Stimulated activated naive CD8-positive, alpha-beta T cell treated with anti-CD3 and anti-CD28 coated beads, Interleukin-15, Interleukin-2, amounts not matched to agents 100 ng/mL and 50 ng/mL, for 24 hours (primary cell): ENCODE measurements at regions not wholly inside any gene's neighbourhood (a gene's known extent, or its start where the extent isn't known, plus 50 kb on each side); places are given as distances from the start of the nearest gene placed in this dataset.

Experiments
- H3K27ac Mint-ChIP-seq: one replicate; pipeline ENCODE4 v1.8.0; 2021; ENCODE audit warnings: mild to moderate bottlenecking, mixed read lengths
- H3K27me3 Mint-ChIP-seq: one replicate; pipeline ENCODE4 v1.8.0; 2021; ENCODE audit warnings: mixed read lengths
- H3K36me3 Mint-ChIP-seq: one replicate; pipeline ENCODE4 v1.8.0; 2021; ENCODE audit warnings: low read depth, mixed read lengths
- H3K4me1 Mint-ChIP-seq: one replicate; pipeline ENCODE4 v1.8.0; 2021; ENCODE audit warnings: low read depth, mixed read lengths
- H3K4me3 Mint-ChIP-seq: one replicate; pipeline ENCODE4 v1.8.0; 2021; ENCODE audit warnings: mild to moderate bottlenecking, mixed read lengths
- H3K9me3 Mint-ChIP-seq: one replicate; pipeline ENCODE4 v1.8.0; 2021; ENCODE audit warnings: mixed read lengths

DNA sequence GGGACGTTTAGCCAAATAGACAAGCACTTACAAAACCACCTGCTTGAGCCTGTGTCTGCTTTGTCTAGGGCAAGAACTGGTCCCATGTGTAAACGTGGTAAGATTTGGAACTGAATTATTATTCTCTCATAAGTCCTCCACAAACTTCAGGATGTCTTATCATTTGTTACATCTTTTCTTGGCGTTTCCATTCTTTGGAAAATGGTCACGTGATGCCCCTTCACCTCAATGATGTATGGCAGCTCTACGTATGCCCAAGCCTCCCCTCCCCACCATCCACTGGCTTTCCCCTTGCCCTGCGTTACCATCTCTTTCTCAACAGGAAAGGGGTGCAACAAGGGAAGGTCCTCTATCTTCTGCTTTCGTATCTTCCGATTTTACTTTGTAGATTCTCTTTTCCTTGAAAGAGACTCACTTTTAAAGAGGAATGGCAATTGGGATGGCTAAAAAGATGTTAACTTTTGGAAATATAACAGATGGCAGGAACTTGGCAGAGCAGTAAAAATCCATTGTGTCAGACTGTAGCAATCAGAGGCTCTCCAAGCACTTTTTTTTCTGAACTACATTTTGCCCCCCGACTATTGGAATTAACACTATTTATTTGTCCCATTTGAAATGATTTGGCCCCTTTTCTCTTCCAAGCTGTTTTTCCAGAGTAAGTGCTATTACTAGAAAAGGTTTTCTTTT is 117.6 kb downstream of the FAT3 start:
- Mint-ChIP-seq H3K4me3 (no peak overlapping the region), H3K27me3 (no peaks in the 10 kb centered on the region), H3K9me3 (no peaks in the 10 kb centered on the region), H3K4me1 (no peaks in the 10 kb centered on the region), H3K27ac (no peak overlapping the region), H3K36me3 (no peaks in the 10 kb centered on the region)

DNA sequence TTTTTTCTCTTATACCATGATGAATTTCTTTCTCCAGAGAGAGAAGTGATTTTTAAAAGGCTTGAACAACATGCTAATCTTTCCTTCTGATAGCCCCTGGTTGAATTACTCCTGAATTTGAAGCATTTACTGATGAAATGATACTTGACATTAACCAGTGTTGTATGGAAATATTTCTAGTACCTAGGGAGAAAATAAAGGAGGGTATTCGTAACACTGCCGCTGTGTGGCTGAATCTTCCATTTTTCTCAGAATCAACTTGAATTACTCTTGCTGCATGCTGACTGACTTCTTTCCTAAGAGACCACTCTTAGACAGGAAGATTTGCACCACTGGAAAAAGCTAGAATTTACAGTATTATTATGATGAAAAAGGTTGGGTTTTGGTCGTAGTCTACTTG is 118.3 kb downstream of the FAT3 start:
- no peak overlapping the region for H3K4me3 Mint-ChIP-seq
- H3K36me3 Mint-ChIP-seq: no peaks in the 10 kb centered on the region
- H3K4me1 Mint-ChIP-seq: no peaks in the 10 kb centered on the region
- H3K27ac Mint-ChIP-seq: no peak overlapping the region
- no peaks in the 10 kb centered on the region for H3K27me3 Mint-ChIP-seq
- no peaks in the 10 kb centered on the region for H3K9me3 Mint-ChIP-seq

DNA sequence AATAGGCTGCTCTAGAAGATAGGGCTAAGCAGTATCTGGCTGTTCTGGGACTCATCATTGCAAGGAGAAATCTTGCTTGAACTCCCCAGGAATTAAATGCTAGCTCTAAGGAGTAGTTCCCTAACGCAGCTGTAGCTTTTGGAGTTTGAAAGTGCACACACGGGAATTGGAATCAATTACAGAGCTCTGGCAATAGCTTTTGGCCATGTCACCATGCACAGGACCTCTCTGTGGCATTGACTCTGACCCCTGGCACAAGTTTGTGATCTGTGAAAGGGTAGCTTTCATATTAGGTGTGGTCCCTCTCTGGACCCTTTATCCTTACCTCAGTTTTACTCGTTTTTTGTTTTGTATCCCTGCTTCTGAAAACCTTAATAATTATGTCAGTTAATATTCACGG is 121.6 kb downstream of the FAT3 start:
- Mint-ChIP-seq H3K4me1 (no peaks in the 10 kb centered on the region), H3K36me3 (no peaks in the 10 kb centered on the region), H3K9me3 (no peaks in the 10 kb centered on the region), H3K4me3 (no peak overlapping the region), H3K27ac (no peak overlapping the region), H3K27me3 (no peaks in the 10 kb centered on the region)

DNA sequence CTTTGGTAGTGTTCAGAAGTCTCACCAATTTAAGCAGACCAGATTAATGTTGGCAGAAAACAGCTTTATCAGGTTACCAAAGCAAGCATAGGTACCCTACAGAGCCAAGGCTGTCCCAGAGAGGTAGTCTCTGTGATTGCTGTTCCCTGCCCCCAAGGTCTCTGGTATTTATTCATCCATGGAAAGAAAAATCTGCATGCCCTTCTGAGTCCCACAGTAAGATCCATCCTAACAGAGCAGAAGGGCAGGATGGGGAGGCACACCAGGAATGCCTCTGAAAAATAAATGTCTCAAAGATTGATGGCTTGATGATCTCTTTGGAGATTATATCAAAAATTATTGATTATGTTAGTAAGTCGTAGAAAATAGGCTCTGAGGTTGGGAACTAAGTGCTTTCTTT is 122.8 kb downstream of the FAT3 start:
- no peaks in the 10 kb centered on the region for H3K27me3 Mint-ChIP-seq
- H3K9me3 Mint-ChIP-seq: no peaks in the 10 kb centered on the region
- H3K27ac Mint-ChIP-seq: no peak overlapping the region
- H3K4me3 Mint-ChIP-seq: no peak overlapping the region
- H3K36me3 Mint-ChIP-seq: no peaks in the 10 kb centered on the region
- no peaks in the 10 kb centered on the region for H3K4me1 Mint-ChIP-seq

DNA sequence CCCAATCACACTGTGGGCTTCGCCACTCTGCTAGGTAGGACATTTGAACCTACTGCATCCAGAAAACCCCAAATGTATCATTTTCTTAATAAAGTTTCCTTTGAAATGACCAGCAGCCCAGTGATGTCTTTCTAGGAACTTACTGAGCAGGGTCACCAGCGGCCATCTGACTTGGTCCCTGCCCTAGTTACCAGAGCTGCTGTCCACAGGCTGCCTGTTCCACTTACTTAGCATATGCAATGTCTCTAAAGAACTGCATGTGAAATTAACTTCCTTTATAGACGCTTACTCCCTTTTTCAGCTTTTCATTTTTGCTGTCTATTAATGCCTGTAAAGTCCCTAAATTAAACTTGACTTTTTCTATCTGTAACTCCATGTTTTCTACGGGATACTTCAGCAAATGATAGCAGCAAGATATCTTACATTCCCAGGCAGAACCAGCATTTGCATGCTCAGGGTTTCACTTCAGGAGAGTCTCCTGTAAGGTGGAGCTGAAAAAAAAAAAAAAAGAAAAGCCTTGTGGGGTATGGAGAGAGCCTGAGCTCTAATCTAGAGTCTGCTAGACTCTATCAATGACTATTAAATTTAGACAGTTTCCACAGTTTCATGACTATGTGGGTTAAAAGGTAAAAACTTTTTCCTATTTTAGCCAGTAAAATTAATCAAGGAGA is 125.0 kb downstream of the FAT3 start:
- Mint-ChIP-seq H3K27me3 (no peaks in the 10 kb centered on the region), H3K4me3 (no peak overlapping the region), H3K9me3 (no peaks in the 10 kb centered on the region), H3K27ac (no peak overlapping the region), H3K36me3 (no peaks in the 10 kb centered on the region), H3K4me1 (no peaks in the 10 kb centered on the region)

DNA sequence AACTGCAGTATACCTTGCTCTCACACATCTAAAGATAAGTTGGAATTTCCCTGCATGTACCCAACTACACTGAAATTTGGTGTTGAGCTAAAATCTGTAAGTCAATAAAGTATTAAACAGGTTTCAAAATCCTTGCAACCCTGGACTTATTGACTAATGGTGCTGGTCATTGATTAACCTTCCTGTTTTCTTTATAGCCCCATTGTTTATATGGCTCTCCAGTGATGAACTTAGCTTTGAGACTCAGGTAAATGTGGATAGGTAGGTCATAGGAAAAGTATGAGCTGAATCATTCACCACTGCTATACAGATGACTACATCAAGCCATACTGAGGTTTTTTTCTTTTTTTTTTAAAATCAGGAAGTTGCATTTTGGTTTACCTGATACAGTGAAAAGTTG is 132.7 kb downstream of the FAT3 start:
- no peaks in the 10 kb centered on the region for H3K27me3 Mint-ChIP-seq
- no peaks in the 10 kb centered on the region for H3K9me3 Mint-ChIP-seq
- no peaks in the 10 kb centered on the region for H3K36me3 Mint-ChIP-seq
- H3K4me3 Mint-ChIP-seq: no peak overlapping the region
- no peak overlapping the region for H3K27ac Mint-ChIP-seq
- no peaks in the 10 kb centered on the region for H3K4me1 Mint-ChIP-seq

DNA sequence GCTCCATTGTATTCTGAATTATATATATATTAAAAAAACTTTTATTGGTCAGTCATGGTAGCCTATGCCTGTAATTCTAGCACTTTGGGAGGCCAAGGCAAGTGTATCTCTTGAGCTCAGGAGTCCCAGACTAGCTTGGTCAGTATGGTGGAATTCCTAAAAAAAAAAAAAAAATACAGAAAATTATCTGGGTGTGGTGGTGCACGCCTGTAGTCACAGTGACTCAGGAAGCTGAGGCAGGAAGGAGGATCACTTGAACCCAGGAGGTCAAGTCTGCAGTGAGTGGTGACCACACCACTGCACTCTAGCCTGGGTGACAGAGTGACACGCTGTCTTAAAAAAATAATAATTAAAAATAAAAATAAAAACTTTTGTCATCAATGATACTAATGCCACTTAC is 133.2 kb downstream of the FAT3 start:
- Mint-ChIP-seq H3K9me3 (no peaks in the 10 kb centered on the region), H3K27me3 (no peaks in the 10 kb centered on the region), H3K4me3 (no peak overlapping the region), H3K27ac (no peak overlapping the region), H3K4me1 (no peaks in the 10 kb centered on the region), H3K36me3 (no peaks in the 10 kb centered on the region)

DNA sequence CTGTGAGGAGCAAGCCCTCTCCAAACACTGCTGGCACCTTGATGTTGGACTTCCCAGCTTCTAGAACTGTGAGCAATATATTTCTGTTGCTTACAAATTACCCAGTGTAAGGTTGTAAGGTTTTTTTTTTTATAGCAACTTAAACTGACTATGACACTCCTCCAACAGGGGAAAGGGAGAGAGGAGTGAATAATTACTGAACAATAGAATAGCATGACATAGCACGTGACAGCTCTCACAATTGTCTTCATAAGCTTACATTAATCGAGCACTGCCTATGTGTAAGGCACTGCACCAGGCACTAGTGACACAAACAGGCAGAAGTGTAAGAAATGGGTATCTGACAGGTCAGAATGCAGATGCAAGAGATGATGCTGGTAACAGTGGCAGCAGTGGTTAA is 136.9 kb downstream of the FAT3 start:
- no peaks in the 10 kb centered on the region for H3K36me3 Mint-ChIP-seq
- no peak overlapping the region for H3K27ac Mint-ChIP-seq
- no peak overlapping the region for H3K4me3 Mint-ChIP-seq
- H3K4me1 Mint-ChIP-seq: no peaks in the 10 kb centered on the region
- H3K9me3 Mint-ChIP-seq: no peaks in the 10 kb centered on the region
- no peaks in the 10 kb centered on the region for H3K27me3 Mint-ChIP-seq

DNA sequence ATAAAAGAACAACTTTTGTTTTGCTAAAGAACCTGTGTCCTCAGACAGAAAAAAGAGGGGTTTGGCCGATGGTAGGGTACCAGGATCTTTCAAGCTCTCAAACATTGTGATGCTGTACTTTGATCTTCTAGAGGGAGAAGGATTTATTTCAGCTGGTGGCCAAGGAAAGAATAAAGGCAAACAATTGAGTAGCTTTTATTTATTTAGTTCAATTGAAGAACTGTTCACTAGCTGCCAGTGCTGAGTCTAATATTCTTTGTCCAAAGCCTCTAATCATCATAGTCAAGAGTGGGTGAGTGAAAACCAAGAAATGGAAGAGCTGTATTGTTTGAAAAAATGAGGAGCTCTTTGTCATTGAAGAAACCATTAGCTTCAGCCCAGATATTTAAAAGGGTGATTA is 138.4 kb downstream of the FAT3 start:
- H3K4me1 Mint-ChIP-seq: no peaks in the 10 kb centered on the region
- no peak overlapping the region for H3K4me3 Mint-ChIP-seq
- H3K27ac Mint-ChIP-seq: no peak overlapping the region
- H3K36me3 Mint-ChIP-seq: no peaks in the 10 kb centered on the region
- no peaks in the 10 kb centered on the region for H3K27me3 Mint-ChIP-seq
- H3K9me3 Mint-ChIP-seq: no peaks in the 10 kb centered on the region

DNA sequence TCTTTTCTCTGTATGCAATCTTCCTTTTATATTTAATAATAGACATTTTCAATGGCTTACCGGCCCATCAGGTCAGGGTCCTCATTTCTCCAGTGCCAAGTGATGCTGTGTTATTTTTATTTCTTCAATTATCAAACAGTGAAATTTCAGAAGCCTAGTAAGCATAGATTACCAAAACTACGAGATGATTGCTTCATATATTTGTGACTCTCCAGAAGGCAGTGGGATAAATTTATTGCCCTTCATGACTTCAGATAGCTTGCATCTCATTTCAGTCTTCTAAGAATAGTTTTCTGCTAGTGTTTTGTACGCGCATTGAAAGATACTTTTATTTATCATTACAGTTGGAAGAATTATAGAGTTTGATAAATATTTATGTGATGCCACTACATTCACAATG is 139.6 kb downstream of the FAT3 start:
- Mint-ChIP-seq H3K27ac (no peak overlapping the region), H3K4me3 (no peak overlapping the region), H3K4me1 (no peaks in the 10 kb centered on the region), H3K9me3 (no peaks in the 10 kb centered on the region), H3K36me3 (no peaks in the 10 kb centered on the region), H3K27me3 (no peaks in the 10 kb centered on the region)

DNA sequence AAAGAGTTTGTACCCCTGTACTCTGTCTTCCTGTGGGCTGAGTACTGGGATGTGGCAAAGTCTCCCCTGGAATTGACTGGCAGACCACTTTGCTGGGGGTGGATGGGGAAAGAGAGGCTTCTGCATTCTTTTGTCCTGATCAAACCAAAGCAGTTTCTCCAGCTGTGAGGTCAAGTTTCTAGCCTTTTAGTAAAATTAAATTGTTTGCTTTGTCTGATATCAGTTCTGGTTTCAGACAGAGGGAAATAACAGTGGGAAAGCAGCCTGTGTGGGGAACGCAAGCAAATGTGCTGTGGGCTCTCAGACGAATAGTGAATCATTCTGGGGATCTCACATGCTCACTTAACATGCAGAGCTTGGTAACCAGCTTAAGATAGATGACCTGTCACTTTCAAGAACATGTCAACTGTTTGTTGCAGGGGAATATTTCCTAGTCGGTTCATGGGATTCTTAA is 151.6 kb downstream of the FAT3 start:
- Mint-ChIP-seq H3K27me3 (peaks cover 9% of the 10 kb centered on the region), H3K4me1 (no peaks in the 10 kb centered on the region), H3K4me3 (no peak overlapping the region), H3K27ac (no peak overlapping the region), H3K9me3 (peaks cover 4% of the 10 kb centered on the region), H3K36me3 (no peaks in the 10 kb centered on the region)

DNA sequence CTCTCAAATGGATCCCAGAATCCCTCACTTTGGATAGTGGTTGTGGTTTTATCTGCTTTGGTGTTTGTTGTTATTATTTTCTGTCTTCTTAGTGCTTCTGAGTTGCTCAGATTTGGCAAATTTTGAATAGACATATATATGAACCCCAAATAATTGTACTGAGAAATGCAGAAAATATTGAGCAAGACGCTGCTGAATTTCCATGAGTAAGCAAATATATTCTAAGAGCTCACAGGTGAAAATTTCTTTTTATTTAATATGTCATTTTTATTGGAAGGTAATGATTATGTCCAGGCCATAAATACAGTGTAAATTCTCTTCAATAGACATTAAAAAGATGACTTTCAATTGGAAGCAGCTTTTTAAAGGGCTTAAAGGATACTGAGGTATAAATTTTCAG is 152.1 kb downstream of the FAT3 start:
- peaks cover 9% of the 10 kb centered on the region for H3K27me3 Mint-ChIP-seq
- H3K4me3 Mint-ChIP-seq: no peak overlapping the region
- H3K36me3 Mint-ChIP-seq: no peaks in the 10 kb centered on the region
- peaks cover 4% of the 10 kb centered on the region for H3K9me3 Mint-ChIP-seq
- H3K27ac Mint-ChIP-seq: no peak overlapping the region
- H3K4me1 Mint-ChIP-seq: no peaks in the 10 kb centered on the region

DNA sequence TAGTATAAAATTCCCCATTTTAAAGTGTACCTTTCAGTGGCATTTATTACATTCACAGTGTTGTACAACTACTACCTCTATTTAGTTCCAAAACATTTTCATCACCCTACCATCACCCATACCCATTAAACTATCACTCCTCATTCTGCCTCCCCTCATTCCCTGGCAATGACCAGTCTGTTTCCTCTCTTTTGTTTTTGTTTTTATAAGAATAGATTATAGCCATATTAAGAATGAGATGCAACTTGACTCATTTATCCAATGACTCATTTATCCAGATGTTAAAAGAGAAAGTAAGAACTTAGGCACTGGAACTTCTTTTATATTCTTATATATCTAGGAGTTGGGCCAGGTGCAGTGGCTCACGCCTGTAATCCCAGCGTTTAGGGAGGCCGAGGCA is 156.3 kb downstream of the FAT3 start:
- peaks cover 4% of the 10 kb centered on the region for H3K9me3 Mint-ChIP-seq
- peaks cover 3% of the 10 kb centered on the region for H3K27me3 Mint-ChIP-seq
- H3K4me1 Mint-ChIP-seq: no peaks in the 10 kb centered on the region
- no peak overlapping the region for H3K4me3 Mint-ChIP-seq
- no peaks in the 10 kb centered on the region for H3K36me3 Mint-ChIP-seq
- no peak overlapping the region for H3K27ac Mint-ChIP-seq

DNA sequence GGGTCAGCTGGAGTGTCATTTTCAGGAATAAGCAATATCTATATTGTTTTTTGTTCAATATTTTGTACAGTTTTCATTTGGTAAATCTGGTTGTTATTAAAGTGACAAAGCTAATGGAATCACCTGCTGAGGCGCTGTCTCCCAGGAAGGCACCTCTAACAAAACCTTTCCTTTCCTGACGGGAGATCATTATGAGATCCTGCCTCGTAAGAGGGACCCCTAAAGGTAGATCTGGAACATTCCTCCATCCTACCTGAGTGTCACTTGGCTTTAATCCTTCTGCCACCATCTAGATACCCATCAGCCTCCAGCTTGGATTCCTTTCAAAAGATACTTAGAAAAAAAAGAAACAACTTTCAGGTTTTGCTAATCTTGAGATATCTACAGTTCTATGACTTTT is 157.7 kb downstream of the FAT3 start:
- no peaks in the 10 kb centered on the region for H3K36me3 Mint-ChIP-seq
- H3K4me1 Mint-ChIP-seq: no peaks in the 10 kb centered on the region
- H3K27me3 Mint-ChIP-seq: peaks cover 3% of the 10 kb centered on the region
- H3K27ac Mint-ChIP-seq: no peak overlapping the region
- H3K9me3 Mint-ChIP-seq: peaks cover 4% of the 10 kb centered on the region
- H3K4me3 Mint-ChIP-seq: no peak overlapping the region

DNA sequence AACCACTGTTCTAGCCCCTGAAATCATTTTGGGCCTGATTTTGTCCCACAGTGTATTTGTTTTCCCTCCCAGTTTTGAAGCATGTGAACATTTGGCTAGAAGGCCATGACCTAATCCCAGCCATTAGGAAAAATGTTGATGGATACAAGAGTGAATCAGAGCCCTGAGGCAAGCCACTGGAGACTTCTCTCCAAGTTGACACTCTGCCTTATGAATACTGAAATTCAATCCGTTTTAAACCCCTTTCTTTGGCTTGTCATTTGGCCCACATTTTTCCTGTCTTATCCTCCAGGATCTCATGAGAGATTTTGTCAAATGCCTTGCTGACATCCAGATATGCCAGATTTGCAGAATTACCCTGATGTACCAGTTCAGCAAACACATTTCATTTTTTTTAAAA is 158.8 kb downstream of the FAT3 start:
- Mint-ChIP-seq H3K4me1 (no peaks in the 10 kb centered on the region), H3K27me3 (peaks cover 3% of the 10 kb centered on the region), H3K9me3 (peaks cover 4% of the 10 kb centered on the region), H3K36me3 (no peaks in the 10 kb centered on the region), H3K27ac (no peak overlapping the region), H3K4me3 (no peak overlapping the region)

DNA sequence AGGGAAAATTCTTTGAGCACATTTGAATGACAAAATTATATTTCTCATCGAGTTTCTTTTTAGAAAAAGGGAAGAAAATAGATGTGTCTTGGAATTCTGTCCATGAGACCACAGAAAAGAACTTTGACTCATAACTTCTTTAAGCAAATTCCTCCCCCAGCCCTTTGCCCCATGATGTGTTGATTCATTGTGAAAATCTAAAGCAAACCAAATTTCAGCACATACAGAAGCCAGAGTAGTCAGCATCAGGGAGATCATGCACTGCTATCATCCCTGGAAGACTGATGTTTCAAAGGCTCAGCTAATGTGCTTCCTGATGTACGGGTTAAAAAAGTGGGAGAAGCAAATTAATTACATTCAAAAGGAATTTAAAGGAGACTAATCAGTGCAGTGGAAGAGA is 159.7 kb downstream of the FAT3 start:
- H3K4me1 Mint-ChIP-seq: no peaks in the 10 kb centered on the region
- H3K4me3 Mint-ChIP-seq: no peak overlapping the region
- H3K27ac Mint-ChIP-seq: no peak overlapping the region
- H3K36me3 Mint-ChIP-seq: no peaks in the 10 kb centered on the region
- H3K9me3 Mint-ChIP-seq: peaks cover 4% of the 10 kb centered on the region
- peaks cover 3% of the 10 kb centered on the region for H3K27me3 Mint-ChIP-seq
